OCI-LY7 (cell line): ENCODE measurements at regions not wholly inside any gene's neighbourhood (a gene's known extent, or its start where the extent isn't known, plus 50 kb on each side); places are given as distances from the start of the nearest gene placed in this dataset.

Experiments used
- BruUV-seq: library from RNA; stranded (reverse); fragments of 400-500 nt; replicated peaks from 2 replicates; lab custom pipeline; 2021; lab: Mats Ljungman, UMichigan
- CTCF ChIA-PET: fragments of 300-600 bp; sonication (Branson Sonifier 250); formaldehyde crosslinking; loops from one replicate; lab custom pipeline; 2022; ENCODE audit warnings: antibody characterized with exemption; ENCODE audit not compliant: unreplicated experiment; lab: Charles Lee
- POLR2A ChIA-PET: fragments of 300-600 bp; sonication (Branson Sonifier 250); formaldehyde crosslinking; loops from one replicate; lab custom pipeline; 2022; ENCODE audit warnings: antibody characterized with exemption; lab: Charles Lee
- DNase-seq: peaks from one replicate; pipeline ENCODE4 v3.0.0-alpha.2; 2015; ENCODE audit warnings: low spot score
- H2AFZ ChIP-seq: fragments of 200-600 bp; sonication (generic), shearing (Covaris generic); 2 replicates; pipeline ENCODE4 v1.6.1; 2014; ENCODE audit warnings: mild to moderate bottlenecking, antibody characterized with exemption, low read length, moderate library complexity
- H3K27ac ChIP-seq: fragments of 200-600 bp; sonication (generic); 2 replicates; pipeline ENCODE4 v1.5.1; 2014; ENCODE audit warnings: mixed run types, low read depth, mild to moderate bottlenecking, moderate library complexity, low read length, inconsistent platforms; ENCODE audit not compliant: poor library complexity, severe bottlenecking
- H3K36me3 ChIP-seq: fragments of 200-600 bp; sonication (generic); 2 replicates; pipeline ENCODE4 v1.6.1; 2014; ENCODE audit warnings: mild to moderate bottlenecking, antibody characterized with exemption, low read length, moderate library complexity, mixed read lengths; ENCODE audit not compliant: insufficient read depth
- H3K4me1 ChIP-seq: fragments of 200-600 bp; sonication (generic); 2 replicates; pipeline ENCODE4 v1.5.1; 2014; ENCODE audit warnings: mild to moderate bottlenecking, low read length; ENCODE audit not compliant: insufficient read depth, poor library complexity, severe bottlenecking
- H3K4me2 ChIP-seq: fragments of 200-600 bp; sonication (generic); 2 replicates; pipeline ENCODE4 v1.6.1; 2014; ENCODE audit warnings: mild to moderate bottlenecking, low read length
- H3K4me3 ChIP-seq: fragments of 200-600 bp; sonication (generic); 2 replicates; pipeline ENCODE4 v1.5.1; 2014; ENCODE audit warnings: mild to moderate bottlenecking, low read depth, low read length; ENCODE audit not compliant: poor library complexity, severe bottlenecking
- H3K79me2 ChIP-seq: fragments of 200-600 bp; sonication (generic); 2 replicates; pipeline ENCODE4 v1.6.1; 2016; ENCODE audit warnings: low read depth, mild to moderate bottlenecking, low read length, moderate library complexity, mixed read lengths; ENCODE audit not compliant: insufficient read depth
- H3K9me2 ChIP-seq: fragments of 200-600 bp; sonication (generic); 2 replicates; pipeline ENCODE4 v1.6.1; 2016; ENCODE audit warnings: mild to moderate bottlenecking, low read length, mixed read lengths; ENCODE audit not compliant: insufficient read depth
- H3K9me3 ChIP-seq: fragments of 200-600 bp; sonication (generic); 2 replicates; pipeline ENCODE4 v1.6.1; 2014; ENCODE audit warnings: mild to moderate bottlenecking, mixed run types, low read length, mixed read lengths
- H4K20me1 ChIP-seq: fragments of 200-600 bp; sonication (generic); 2 replicates; pipeline ENCODE4 v1.6.1; 2014; ENCODE audit warnings: mild to moderate bottlenecking, antibody characterized with exemption, low read length, moderate library complexity, mixed read lengths; ENCODE audit not compliant: insufficient read depth
- CTCF ChIP-seq: fragments of 200-600 bp; sonication (generic); conservative IDR thresholded peaks from 2 replicates; pipeline ENCODE4 v1.5.1; 2014; ENCODE audit warnings: mild to moderate bottlenecking, antibody characterized with exemption, low read length, moderate library complexity, mixed read lengths
- EZH2phosphoT487 ChIP-seq: fragments of 200-600 bp; sonication (generic); IDR thresholded peaks from 2 replicates; pipeline ENCODE4 v1.6.1; 2018; ENCODE audit warnings: low read depth, borderline replicate concordance, mild to moderate bottlenecking, mixed run types, antibody characterized with exemption, low read length, moderate library complexity, mixed read lengths
- intact Hi-C: fragments of 100-400 bp; cut with micrococcal nuclease; formaldehyde crosslinking; loops from one replicate; pipeline ENCODE4 v1.10.0; 2022; ENCODE audit not compliant: unreplicated experiment

DNA sequence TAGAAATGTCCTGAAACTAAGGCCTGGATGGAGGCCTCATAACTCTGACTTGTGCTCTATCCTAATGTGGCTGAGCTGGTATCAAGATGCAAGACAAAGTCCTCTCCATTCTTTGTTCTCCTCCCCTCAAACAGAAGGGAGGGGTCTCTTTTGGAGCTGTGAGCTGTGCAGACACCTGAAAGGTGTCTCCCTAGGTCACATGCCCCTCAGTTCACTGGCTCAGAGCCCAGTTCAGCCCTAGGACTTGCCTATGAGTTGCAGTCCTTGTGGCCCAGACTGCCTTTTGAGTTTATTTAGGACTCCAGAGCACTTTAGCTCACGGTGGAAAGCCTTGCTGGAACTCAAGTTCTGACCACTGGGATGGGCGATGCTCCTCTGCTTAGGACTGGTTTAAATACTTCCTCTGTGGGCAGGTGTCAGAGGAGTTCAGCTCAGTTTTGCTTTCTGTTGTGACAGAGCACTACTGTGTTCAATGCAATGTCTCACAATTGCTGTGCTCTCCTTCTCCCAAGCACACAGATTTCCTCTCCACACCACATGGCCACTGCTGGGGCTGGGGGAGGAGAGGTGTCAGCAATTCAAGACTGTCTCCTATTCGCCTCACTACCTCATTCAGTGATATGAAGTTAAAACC is 84.8 kb upstream of the ZNF827 start:
- Histone ChIP-seq H2AFZ (peak overlapping the region; percentile 45), H3K27ac (no peak overlapping the region), H3K36me3 (no peaks in the 10 kb centered on the region), H3K9me3 (no peaks in the 10 kb centered on the region), H4K20me1 (no peaks in the 10 kb centered on the region), H3K9me2 (no peaks in the 10 kb centered on the region), H3K4me2 (peak overlapping the region; percentile 13; the same call in 1 of the 2 replicates), H3K4me3 (no peak overlapping the region), H3K4me1 (peaks cover 15% of the 10 kb centered on the region), H3K79me2 (no peaks in the 10 kb centered on the region)
- ChIA-PET POLR2A (interaction anchor here (1.1 to 4.5 kb wide), 4 partner anchors 9 to 36 kb away, joined by 3 to 23 read pairs (median 7); no protein-coding TSS in a partner anchor), CTCF (no interaction called here)
- peak; percentile 50 for DNase-seq
- no peak for TF ChIP-seq EZH2phosphoT487
- no TSS peak for BruUV-seq
- intact Hi-C loops: no loop called here

GRCh38 chr4:146022541-146022940 is 83.9 kb upstream of the ZNF827 start:
- Histone ChIP-seq H3K4me1 (peaks cover 15% of the 10 kb centered on the region), H3K4me2 (no peak overlapping the region), H2AFZ (no peak overlapping the region), H3K27ac (no peak overlapping the region), H3K36me3 (no peaks in the 10 kb centered on the region), H3K9me2 (no peaks in the 10 kb centered on the region), H4K20me1 (no peaks in the 10 kb centered on the region), H3K9me3 (no peaks in the 10 kb centered on the region), H3K4me3 (no peak overlapping the region), H3K79me2 (no peaks in the 10 kb centered on the region)
- intact Hi-C loops: no loop called here
- CTCF ChIA-PET: no interaction called here
- BruUV-seq: no TSS peak
- no peak for DNase-seq
- TF ChIP-seq EZH2phosphoT487: no peak
- TF ChIP-seq CTCF: no peak
- POLR2A ChIA-PET: interaction anchor here (0.6 to 4.5 kb wide), 4 partner anchors 8 to 31 kb away, joined by 3 to 23 read pairs (median 7); no protein-coding TSS in a partner anchor

DNA sequence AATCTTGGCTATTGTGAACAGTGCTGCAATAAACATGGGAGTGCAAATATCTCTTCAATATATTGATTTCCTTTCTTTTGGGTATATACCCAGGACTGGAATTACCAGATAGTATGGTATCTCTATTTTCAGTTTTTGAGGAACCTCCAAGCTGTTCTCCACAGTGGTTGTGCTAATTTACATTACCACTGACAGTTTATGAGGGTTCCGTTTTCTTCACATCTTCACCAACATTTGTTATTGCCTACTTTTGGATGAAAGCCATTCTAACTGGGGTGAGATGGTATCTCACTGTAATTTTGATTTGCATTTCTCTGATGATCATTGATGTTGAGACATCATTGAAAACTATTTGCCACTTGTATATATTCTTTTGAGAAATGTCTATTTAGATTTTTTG is 79.6 kb upstream of the ZNF827 start:
- no peak overlapping the region for H2AFZ ChIP-seq
- H3K4me3 ChIP-seq: no peak overlapping the region
- H3K4me1 ChIP-seq: peaks cover 24% of the 10 kb centered on the region
- H3K36me3 ChIP-seq: no peaks in the 10 kb centered on the region
- H4K20me1 ChIP-seq: no peaks in the 10 kb centered on the region
- DNase-seq: no peak
- no TSS peak for BruUV-seq
- TF ChIP-seq EZH2phosphoT487 (no peak), CTCF (no peak)
- no peaks in the 10 kb centered on the region for H3K9me2 ChIP-seq
- no peaks in the 10 kb centered on the region for H3K79me2 ChIP-seq
- H3K9me3 ChIP-seq: no peaks in the 10 kb centered on the region
- ChIA-PET POLR2A (no interaction called here), CTCF (no interaction called here)
- intact Hi-C loops: no loop called here
- no peak overlapping the region for H3K4me2 ChIP-seq
- no peak overlapping the region for H3K27ac ChIP-seq
